SIG-M5 treated with dmso at 0.1 percent for 504 hours (cell line): ENCODE measurements at regions not wholly inside any gene's neighbourhood (a gene's known extent, or its start where the extent isn't known, plus 50 kb on each side); places are given as distances from the start of the nearest gene placed in this dataset.

Experiments
- DNase-seq: peaks from one replicate; lab custom pipeline; 2025; ENCODE audit not compliant: unreplicated experiment; lab: John Stamatoyannopoulos, UW

DNA sequence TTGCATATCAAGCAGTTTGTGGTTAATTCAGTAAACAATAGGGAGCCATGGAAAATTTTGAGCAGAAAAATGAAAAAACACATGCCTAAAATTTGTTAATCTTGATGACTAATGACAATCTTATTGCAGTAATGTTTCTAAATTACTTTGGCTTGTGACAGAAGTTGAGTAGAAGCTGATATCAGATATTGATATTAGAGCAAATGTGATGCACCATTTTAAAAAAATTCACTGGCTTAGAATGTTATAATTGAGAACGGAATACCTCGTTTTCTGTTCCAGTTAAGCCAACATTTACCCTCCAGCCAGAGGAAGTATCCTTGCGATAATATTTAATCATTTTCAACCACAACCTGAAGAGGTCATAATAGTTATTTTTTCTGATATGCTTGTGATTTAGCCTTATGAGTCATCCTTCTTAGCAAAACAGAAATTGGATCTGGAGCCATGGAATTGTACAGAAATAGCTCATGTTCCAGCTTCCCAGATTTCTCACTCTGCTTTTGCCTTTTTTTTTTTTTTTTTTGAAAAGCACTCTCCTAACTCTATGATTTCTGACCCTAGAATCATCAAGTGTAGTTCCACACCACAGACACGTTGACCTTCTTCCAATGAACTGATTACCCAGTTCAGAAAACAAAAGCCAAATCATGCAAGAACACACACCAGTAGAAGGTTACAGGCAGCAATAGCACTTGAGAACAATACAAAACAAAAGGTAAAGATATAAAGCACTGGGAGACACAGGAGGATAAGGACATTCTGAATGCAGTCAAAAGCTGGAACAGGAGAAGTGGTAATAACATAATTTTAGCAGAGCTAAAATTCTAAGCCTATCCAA, 96.8 kb upstream of the PHYHIPL start:
- DNase-seq: no peak

DNA sequence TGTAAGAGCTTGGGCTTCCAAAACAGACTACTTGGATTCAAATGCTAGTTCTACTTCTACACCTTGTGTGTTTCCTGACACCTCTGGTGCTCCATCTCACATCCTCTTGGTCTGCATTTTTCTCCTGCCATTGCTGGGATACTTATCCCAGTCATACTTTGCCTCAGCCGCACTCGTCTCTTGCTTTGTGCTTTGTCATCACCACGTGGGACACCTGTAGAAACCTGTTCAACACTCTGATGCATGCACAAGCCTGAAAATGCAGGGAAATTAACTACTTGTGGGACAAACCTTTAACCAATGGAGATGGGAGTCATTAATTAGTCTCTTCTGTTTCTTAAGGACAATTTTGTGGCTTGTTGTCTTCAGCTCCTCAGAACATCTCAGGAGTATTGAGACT, 94.2 kb upstream of the PHYHIPL start:
- DNase-seq: no peak

GRCh38 chr10:59085054-59085453, 91.4 kb upstream of the PHYHIPL start:
- DNase-seq: no peak

GRCh38 chr10:59085711-59086502, 90.5 kb upstream of the PHYHIPL start:
- DNase-seq: no peak

DNA sequence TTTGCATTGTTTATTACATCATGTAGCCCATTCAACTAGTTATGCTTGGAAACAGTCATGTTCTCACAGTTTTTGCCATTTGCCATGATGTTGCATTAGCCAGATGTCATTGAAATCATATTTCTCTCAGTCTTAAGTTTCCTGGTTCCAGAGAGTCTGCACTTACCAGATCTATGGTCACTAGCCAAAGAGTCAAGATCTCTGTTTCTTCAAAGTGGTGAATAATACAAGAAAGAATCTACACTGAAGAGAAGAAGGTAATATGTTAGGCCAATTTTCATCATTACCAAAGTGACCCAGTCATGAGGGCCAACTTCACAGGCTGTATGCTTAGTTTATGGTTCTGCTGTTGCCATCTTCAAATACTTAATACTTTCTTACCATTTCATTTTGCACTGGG, 89.0 kb upstream of the PHYHIPL start:
- DNase-seq: no peak

- DNase-seq: no peak
Observed at GRCh38 chr10:59088912-59089573, 87.4 kb upstream of the PHYHIPL start.

- no peak for DNase-seq
Observed at GRCh38 chr10:59090817-59091622, 85.4 kb upstream of the PHYHIPL start.

GRCh38 chr10:59093461-59093860, 83.0 kb upstream of the PHYHIPL start:
- DNase-seq: no peak

- no peak for DNase-seq
Observed at GRCh38 chr10:59096631-59097030, 79.8 kb upstream of the PHYHIPL start.

DNA sequence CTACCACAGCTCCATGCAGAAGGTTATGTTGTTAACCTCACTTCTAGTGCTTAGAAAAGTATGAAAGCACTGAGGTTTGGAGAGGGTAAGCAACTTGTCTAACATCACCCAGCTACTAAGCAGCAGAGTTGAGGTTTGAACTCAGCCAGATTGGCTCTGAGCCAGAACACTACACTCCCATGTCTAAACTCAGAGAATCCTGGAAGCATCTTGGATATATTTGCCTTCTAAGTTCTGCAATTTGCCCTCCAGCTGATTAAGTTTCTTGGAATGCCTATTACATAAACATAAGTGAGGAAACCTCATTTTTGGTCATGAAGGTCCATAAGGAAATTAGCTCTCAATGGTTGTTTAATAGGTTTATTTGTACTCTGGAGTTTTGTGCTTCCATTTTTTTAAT, 78.1 kb upstream of the PHYHIPL start:
- no peak for DNase-seq

- no peak for DNase-seq
Observed at GRCh38 chr10:59098831-59099452, 77.5 kb upstream of the PHYHIPL start.

DNA sequence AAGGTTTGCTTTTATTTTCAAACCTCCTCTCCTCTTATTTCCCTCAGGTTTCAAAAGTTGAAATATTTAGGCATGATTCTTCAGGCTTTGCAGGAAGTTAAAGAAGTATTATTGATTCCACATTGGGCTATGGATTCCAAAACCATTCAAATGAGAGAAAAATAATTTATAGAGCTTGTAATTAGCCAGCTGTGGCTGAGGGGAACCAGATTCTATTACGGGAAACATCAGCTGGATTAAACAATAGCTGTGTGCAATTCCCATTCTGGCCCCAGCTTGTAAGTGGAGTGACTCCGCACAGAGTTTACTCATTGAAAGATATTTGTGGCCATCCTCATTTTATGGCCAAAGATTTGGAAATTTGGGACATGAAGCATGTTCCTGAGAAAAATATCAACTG, 77.0 kb upstream of the PHYHIPL start:
- DNase-seq: no peak

GRCh38 chr10:59102394-59102793, 74.0 kb upstream of the PHYHIPL start:
- no peak for DNase-seq

GRCh38 chr10:59104186-59104585, 72.3 kb upstream of the PHYHIPL start:
- no peak for DNase-seq

- no peak for DNase-seq
Observed at GRCh38 chr10:59106441-59106840, 70.0 kb upstream of the PHYHIPL start.

DNA sequence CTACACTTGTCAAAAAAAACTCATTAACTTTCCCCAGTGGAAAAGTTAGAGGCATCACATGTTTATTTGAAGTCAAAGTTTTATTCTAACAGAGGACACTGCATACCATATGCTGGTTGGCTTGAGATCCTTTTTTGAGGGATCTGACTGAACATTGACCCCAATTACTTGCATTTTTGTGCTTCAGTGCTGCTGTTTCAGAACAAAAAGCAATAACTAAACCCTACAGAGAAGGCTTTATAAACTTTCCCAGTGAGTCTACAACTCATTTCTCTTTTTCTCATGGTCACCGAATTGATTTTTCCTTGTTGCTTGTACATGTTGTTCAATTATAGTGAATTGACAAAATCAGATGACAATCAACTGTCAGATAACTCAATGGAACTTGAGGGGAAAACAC, 69.3 kb upstream of the PHYHIPL start:
- no peak for DNase-seq

GRCh38 chr10:59108296-59108870, 68.1 kb upstream of the PHYHIPL start:
- no peak for DNase-seq

DNA sequence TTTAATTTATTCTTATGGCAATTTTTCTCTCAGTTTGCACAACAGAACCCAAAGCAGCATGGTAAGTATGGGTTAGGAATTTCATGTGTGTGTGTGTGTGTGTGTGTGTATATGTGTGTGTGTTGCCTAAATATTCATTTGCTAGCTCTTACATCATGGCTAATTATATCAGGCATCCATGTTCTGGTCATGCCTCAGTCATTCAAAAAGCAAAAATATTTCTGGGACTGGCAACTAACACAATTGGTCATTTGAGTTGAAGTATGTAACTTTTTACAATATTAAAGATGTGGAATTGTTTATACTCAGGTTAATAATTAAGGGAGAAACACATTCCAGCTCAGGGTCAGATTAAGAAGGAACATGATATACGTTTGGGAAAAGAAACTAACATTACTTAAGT, 67.6 kb upstream of the PHYHIPL start:
- no peak for DNase-seq

DNA sequence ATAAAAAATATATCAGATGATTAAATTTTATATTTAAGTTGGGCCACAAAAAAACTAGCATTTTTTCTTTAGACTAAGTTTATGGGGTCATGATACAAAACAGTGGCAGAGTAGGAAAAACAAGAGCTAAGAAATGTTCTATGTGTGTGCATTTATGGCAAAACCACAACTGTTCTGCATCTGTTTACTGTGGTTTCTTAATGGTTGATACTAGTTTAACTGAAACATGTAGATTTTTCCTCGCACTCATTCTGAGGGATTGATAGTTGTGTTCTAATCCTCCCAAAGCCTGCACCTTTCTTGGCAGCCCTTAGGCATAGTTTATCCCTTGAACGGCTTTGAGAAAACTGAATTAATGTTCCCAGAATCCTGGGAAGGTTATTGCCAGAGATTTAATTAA, 66.6 kb upstream of the PHYHIPL start:
- no peak for DNase-seq

- no peak for DNase-seq
Observed at GRCh38 chr10:59124187-59124586, 52.3 kb upstream of the PHYHIPL start.
